GM23248 (cell line): ENCODE measurements at regions not wholly inside any gene's neighbourhood (a gene's known extent, or its start where the extent isn't known, plus 50 kb on each side); places are given as distances from the start of the nearest gene placed in this dataset.

Experiments used
- EZH2 ChIP-seq: fragments of 200-600 bp; sonication (generic); IDR thresholded peaks from 2 replicates; pipeline ENCODE4 v1.6.1; 2018; ENCODE audit warnings: antibody characterized with exemption, mild to moderate bottlenecking; ENCODE audit not compliant: insufficient read depth, poor library complexity, severe bottlenecking
- EZH2phosphoT487 ChIP-seq: fragments of 200-600 bp; sonication (generic); IDR thresholded peaks from 2 replicates; pipeline ENCODE4 v1.6.1; 2018; ENCODE audit warnings: antibody characterized with exemption, moderate library complexity, mild to moderate bottlenecking, low read depth; ENCODE audit not compliant: insufficient read depth

DNA sequence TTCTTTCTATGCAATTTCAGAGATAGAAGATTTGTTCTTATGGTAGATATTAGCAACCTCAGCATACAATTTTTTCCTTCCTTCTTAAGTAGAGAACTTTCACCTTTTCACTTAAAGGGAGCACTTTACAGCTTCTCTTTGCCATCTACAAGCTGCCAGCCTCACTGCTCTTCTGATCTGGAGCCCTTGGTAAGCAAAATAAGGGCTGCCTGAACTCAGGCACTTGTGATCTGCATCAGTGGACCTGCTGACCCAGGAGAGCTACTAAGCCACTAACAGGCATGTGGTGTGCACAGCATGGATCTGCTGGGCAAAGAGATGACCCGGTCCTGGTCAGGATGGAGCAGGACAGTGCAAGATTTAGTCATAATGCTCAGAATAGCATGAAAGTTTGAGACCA lies 80.8 kb upstream of the SNTG2 start:
- TF ChIP-seq EZH2 = no peak
- no peak for TF ChIP-seq EZH2phosphoT487
